KOPT-K1 (cell line): ENCODE measurements at regions not wholly inside any gene's neighbourhood (a gene's known extent, or its start where the extent isn't known, plus 50 kb on each side); places are given as distances from the start of the nearest gene placed in this dataset.

Experiments
- H3K27ac ChIP-seq: fragments of 200-600 bp; sonication (generic); 2 replicates; pipeline ENCODE4 v1.5.1; 2016; ENCODE audit warnings: antibody characterized with exemption, mild to moderate bottlenecking, low read depth, low read length; ENCODE audit not compliant: poor library complexity, severe bottlenecking
- H3K36me3 ChIP-seq: fragments of 200-600 bp; sonication (generic); 2 replicates; pipeline ENCODE4 v1.5.1; 2017; ENCODE audit warnings: antibody characterized with exemption, mild to moderate bottlenecking, low read length, moderate library complexity; ENCODE audit not compliant: insufficient read depth
- H3K9me3 ChIP-seq: fragments of 200-600 bp; sonication (generic); 2 replicates; pipeline ENCODE4 v1.5.1; 2017; ENCODE audit warnings: antibody characterized with exemption, low read length, mild to moderate bottlenecking; ENCODE audit not compliant: insufficient read depth, poor library complexity, severe bottlenecking

DNA sequence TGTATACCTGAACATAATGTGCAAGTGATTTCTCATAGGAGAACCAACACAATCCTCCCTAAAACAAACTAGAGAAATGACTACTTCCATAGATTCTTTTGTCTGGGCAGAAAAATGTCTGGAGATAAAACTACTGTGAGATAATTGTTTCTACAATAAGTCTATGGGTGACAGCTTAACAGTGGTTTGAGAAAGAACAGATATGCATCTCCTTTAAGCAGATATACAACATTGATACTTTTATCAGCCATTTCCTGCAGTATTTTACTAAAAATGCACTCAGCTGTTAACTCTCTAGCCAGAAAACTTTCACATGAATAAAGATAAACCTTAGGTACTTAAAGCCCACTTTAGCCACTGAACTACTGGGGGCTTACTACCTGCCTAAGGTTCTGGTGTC, 1132.4 kb downstream of the EFNB2 start:
- no peaks in the 10 kb centered on the region for H3K36me3 ChIP-seq
- H3K9me3 ChIP-seq, result no peaks in the 10 kb centered on the region
- H3K27ac ChIP-seq, result no peak overlapping the region

DNA sequence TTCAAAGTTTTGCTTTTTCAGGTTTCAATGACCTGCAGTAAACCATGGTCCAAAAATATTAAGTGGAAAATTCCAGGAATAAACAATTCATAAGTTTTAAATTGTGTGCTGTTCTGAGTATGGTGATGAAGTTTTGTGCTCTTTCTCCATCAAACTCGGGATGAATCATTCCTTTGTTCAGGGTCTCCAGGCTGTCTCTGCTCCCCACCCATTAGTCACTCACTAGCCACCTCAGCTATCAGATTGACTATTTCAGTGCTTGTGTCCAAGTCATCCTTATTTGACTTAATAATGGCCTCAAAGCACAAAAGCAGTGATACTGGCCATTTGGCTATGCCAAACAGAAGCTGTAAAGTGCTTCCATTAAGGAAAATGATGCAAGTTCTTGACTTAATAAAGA, 1140.4 kb downstream of the EFNB2 start:
- Histone ChIP-seq H3K9me3 (no peaks in the 10 kb centered on the region), H3K27ac (no peak overlapping the region), H3K36me3 (no peaks in the 10 kb centered on the region)

DNA sequence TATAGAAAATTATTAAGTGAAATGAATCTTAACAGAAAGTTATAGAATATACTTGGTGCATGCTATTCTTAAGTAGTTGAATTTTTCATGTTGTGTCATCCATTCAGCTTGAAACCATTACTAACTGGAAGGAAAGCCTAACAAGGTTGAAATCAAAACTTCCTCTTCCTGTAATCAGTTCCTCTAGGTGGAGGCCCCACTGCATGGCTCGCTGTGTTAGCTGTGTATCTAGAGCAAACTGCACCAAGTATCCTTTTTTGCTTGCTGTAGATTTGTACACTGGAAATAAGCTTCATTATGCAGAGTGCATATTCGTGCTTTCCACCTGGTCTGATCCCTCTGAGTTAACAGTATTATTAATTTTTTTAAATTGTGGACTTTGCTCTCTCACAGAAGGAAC, 1146.1 kb downstream of the EFNB2 start:
- Histone ChIP-seq H3K9me3 (no peaks in the 10 kb centered on the region), H3K36me3 (no peaks in the 10 kb centered on the region), H3K27ac (no peak overlapping the region)

DNA sequence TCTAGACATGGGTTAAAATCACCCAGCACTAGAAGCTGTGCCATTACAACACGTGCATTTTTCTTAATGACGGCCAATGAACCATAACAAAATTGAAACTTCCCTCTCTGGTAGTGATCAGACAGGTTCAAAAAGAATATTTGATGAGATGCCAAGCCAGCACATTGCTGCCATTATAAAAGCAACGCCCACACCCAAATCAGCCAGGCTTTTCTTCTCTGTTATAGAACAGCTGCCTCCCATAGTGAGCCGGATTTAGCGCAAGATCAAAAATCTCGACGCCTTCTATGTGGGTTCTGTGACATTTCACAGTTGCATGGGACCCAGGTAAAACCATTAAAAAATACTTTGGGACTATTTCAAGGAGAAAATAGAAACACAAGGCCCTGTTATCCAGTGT, 1158.0 kb downstream of the EFNB2 start:
- Histone ChIP-seq H3K27ac (no peak overlapping the region), H3K36me3 (no peaks in the 10 kb centered on the region), H3K9me3 (no peaks in the 10 kb centered on the region)

DNA sequence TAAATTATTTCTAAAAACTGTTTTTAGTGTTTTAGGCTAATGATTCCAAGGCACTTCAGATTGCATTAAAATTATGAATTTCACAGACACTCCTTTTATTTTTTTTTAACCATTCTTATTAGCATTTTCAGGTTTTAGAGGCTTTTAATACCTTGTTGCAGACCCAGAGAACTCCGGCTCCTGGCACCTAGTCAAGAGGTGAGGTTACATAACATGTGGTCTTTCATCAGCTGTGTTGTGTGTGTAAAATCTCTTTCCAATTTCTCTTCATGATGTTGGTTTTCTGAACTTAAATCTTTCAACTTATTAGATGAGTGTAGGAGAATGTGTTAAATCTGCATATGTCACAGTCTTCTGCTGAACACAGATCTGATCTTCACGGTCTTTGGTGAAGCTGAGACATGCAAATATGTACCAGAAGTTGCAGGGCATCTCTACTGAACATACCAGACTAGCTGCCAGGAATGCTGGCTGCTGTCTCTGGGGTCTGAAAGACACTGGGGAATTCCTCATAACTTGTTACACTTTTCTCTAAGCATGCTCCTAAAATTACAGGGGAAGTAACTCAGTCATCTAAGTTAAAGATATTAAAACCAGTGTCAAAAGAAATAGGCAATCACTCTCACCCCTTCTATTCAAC, 1165.3 kb downstream of the EFNB2 start:
- no peaks in the 10 kb centered on the region for H3K9me3 ChIP-seq
- no peaks in the 10 kb centered on the region for H3K36me3 ChIP-seq
- H3K27ac ChIP-seq, result no peak overlapping the region

DNA sequence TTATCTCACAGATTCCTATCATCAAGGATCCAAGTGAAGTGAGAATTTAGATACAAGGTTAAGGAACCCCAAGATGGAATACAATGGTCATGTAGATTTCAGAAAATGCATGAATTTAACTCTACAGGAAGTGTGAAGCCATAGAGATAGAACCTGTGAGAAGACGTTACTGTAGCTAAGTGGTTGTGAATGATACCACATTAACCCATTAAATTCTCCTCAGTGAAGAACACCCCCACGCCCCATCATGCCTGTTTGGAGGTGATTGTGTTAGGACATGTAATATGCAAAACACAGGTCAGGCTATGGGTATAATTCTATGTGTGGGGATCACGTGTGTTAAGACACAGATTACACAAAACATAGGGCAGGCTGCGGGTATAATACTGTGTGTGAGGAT, 1166.7 kb downstream of the EFNB2 start:
- Histone ChIP-seq H3K9me3 (no peaks in the 10 kb centered on the region), H3K27ac (no peak overlapping the region), H3K36me3 (no peaks in the 10 kb centered on the region)

DNA sequence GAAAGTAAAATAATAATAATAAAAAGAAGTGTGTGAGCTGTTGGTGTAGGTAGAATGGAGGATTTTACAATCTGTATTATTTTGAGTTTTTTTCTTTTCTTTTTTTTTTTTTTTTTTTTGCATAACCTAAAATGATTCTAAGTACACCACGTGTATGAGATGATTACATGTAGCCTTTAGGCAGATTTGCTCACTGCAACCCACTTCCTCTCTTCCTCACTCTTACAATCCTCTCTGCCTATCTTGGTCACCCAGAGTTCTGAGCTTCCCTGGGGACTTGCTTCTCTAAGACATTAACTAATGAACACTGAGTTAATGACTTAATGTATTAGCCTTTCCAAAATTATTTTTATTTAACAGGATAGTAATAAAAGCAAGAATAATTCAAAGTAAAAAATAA, 1169.6 kb downstream of the EFNB2 start:
- H3K36me3 ChIP-seq, result no peaks in the 10 kb centered on the region

DNA sequence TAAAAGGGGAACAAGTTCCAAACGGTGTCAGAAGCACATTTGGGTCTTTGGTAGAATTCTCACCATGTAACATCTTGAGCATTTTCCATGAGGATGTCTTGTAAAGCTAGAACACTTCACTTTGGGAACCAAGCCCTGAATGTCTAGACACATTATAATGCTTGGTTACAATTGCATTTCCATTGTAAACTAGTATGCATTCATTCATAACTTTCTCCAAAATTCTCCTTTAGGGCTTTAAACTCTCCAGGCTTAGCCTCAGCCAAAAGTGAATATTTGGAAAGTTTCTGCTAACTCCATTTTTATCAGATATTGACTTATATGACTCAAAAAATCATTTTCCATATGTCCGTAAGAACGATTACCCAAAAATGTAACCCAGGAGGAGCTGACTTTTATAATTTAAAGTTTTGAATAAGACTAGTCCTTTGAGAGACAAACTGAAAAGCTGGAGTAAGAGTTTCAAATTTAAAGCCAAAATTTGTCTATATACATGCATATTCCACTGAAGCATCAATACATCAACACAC, 1170.4 kb downstream of the EFNB2 start:
- no peak overlapping the region for H3K27ac ChIP-seq
- H3K36me3 ChIP-seq, result no peaks in the 10 kb centered on the region
- H3K9me3 ChIP-seq, result no peaks in the 10 kb centered on the region

More for the DNA sequence above, 1169.6 kb downstream of the EFNB2 start:
- H3K27ac ChIP-seq, result no peak overlapping the region
- no peaks in the 10 kb centered on the region for H3K9me3 ChIP-seq

DNA sequence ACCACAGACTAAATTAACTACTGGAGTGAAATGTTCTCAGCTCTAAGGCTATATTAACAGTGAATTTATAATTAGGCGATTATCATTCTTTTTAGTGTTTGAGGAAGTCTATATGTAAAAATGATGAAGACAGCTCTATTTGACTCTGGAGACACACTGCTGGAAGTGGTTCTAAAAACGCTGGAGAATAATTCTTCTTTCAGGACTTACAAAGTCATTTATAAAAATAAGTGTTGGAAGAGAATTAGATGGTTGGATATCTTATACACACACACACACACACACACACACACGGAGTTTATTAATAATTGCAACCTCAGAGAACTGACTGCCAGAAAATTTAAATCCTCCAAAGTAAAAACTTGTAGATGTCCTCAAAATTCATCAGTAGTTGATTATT, 1171.3 kb downstream of the EFNB2 start:
- Histone ChIP-seq H3K27ac (peak overlapping the region; percentile 51), H3K9me3 (peaks cover under 1% of the 10 kb centered on the region), H3K36me3 (no peaks in the 10 kb centered on the region)

DNA sequence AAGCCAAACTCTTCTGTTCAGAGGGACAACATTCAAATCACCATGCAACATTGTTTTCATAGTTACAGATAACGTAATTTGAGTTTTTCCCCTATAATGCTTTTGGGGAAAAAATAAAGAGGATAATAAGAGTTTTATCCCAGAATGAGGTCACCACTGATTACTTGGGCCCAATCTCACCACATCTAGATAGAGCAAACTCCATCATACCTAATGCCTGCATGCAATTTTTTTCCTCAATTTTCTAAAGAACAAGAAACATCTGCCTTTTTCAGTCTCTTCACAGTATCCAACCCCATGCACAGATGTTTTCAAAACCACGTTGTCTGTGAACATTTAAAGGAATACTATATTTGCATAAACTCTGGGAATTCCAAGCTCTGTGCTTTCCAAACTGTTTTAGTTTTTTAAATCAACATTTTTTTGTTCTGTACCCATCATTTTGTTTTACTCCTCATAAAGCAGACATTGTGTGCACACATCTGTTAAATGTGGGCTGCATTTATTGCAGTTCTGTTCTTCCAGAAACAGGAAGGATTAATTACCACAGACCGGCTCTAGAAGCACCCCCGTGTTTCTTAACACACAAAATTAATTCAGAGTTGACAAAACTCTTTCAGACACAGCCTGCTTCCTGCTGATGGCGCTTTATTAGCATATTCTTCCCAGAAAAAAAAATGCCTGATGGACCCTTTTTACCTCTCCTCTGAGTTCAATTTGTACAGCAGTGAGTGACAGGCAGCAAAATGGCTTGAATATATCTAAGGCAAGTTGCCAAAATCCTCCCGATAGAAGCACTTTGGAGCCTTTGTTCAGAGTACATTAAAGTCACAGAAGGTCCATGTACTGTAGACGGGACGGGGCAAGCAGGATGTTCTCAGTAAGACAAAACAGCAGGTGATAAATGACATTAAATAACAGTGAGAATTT, 1171.9 kb downstream of the EFNB2 start:
- Histone ChIP-seq H3K27ac (peak overlapping the region; percentile 51), H3K9me3 (peaks cover 7% of the 10 kb centered on the region)

DNA sequence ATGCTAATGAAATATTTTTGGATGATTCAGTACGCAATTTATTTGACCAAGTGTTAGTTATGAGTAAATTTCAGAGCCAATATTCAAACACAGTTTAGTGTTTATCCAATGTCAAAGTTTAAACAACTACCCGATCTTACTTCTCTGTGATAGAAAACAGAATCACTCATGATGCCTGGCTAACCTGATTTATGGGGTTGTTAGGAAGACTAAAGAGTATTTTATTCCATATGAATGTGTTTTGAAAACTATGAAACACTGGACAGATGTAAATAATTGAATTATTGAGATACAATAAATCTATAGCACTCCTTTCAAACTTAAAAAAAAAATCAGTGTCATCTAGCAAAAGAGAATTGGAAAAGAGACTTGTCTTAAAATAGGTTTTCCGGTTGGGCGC, 1181.8 kb downstream of the EFNB2 start:
- Histone ChIP-seq H3K27ac (no peak overlapping the region), H3K9me3 (peaks cover 4% of the 10 kb centered on the region), H3K36me3 (no peaks in the 10 kb centered on the region)

More for the DNA sequence above, 1171.9 kb downstream of the EFNB2 start:
- no peaks in the 10 kb centered on the region for H3K36me3 ChIP-seq

DNA sequence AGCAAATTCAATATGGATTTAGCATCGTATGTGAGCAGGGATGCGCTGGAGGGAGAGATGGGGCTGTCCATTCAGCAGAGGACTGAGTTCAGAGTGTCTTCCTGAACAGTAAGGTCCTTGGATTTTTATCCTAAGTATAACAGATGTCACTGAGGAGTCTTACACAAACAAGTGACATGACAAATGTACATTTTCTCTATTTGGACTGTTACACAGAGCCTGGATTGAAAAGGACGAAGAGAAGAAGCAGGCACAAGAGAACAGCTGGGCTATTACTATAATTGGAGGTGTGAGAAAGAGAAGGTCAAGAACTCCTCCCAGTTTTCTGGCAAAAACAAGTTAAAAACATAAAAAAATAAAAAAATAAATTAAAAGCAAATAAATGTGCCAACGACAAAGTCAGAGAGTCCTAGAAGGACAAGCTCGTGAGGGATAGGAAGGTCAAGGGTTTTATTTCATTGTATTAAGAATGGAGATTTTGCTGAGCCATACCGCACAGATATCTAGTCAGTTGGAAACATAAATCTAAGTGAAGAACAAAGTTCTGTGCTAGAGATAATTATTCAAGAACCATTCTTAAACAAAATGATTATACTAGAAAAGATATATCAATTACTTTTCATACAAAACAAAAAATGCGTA, 1186.3 kb downstream of the EFNB2 start:
- Histone ChIP-seq H3K9me3 (no peaks in the 10 kb centered on the region), H3K36me3 (no peaks in the 10 kb centered on the region), H3K27ac (no peak overlapping the region)

DNA sequence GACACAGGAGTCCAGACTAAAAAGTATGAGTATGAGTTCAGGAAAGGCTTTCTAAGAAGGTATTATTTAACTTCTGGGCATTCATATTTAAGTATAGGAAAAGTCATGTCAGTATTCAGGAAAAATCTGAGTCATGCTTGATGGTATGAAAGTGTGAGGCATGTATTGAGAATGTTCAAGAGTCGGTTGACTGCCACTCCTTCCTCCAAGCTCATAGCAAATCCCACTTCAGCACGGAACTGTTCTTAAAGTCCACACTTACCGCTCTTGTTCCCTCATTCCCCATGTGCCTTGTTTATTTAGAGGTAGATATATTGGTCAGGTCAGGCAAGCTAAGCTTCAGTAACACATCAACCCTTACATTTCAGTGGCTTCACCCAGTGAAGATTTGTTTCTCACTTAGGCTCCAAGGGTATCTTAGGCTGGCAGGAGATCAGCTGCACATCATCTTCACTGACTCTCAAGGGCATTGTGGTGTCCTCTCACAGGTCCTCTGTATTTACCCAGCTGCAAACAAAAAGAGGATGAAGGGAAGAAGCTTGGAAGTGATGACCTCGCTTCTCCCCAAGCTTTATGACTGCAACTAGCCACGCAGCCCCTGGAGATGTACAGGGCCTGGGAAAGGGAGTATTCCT, 1189.2 kb downstream of the EFNB2 start:
- no peaks in the 10 kb centered on the region for H3K36me3 ChIP-seq
- no peak overlapping the region for H3K27ac ChIP-seq
- H3K9me3 ChIP-seq, result no peaks in the 10 kb centered on the region

DNA sequence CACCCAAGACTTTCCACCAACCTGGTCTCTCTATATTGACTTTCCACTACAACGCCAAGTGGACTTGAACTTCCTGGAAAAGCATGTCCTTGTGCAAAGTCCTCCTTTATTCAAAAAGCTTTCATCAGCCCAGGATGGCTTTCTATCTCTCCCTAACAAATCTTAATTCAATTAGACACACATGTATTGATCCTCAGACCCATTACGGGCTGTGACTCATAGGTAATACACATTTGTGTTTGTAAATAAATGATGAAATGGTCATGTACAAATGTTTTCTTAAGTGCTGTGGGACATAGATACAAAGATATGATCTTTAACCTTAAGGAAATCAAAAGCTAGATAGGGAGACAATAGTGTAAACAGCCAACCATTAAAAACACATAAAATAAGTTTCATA, 1189.7 kb downstream of the EFNB2 start:
- no peak overlapping the region for H3K27ac ChIP-seq

DNA sequence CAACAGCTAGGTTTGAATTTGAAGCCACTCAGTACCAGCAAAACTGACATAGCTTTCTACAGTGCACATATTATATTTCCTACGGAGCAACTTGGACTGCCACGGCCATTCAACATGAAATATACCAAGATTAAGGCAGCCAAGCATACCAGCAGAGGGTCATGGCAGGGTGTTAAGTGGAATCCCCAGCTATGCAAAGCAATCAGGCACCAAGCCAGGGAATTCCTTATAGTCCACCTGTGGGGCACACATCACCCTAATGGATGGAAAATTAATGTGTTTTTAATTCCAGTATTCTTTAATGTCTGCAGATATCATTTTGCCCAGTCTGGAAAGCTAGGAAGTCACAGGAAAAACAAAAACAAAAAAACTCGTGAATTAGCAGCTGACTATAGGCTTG, 1190.3 kb downstream of the EFNB2 start:
- Histone ChIP-seq H3K36me3 (no peaks in the 10 kb centered on the region), H3K9me3 (no peaks in the 10 kb centered on the region), H3K27ac (no peak overlapping the region)

More for the DNA sequence above, 1189.7 kb downstream of the EFNB2 start:
- Histone ChIP-seq H3K36me3 (no peaks in the 10 kb centered on the region), H3K9me3 (no peaks in the 10 kb centered on the region)
